ENCODE measurements at regions not wholly inside any gene's neighbourhood (a gene's known extent, or its start where the extent isn't known, plus 50 kb on each side); places are given as distances from the start of the nearest gene placed in this dataset.

DNA sequence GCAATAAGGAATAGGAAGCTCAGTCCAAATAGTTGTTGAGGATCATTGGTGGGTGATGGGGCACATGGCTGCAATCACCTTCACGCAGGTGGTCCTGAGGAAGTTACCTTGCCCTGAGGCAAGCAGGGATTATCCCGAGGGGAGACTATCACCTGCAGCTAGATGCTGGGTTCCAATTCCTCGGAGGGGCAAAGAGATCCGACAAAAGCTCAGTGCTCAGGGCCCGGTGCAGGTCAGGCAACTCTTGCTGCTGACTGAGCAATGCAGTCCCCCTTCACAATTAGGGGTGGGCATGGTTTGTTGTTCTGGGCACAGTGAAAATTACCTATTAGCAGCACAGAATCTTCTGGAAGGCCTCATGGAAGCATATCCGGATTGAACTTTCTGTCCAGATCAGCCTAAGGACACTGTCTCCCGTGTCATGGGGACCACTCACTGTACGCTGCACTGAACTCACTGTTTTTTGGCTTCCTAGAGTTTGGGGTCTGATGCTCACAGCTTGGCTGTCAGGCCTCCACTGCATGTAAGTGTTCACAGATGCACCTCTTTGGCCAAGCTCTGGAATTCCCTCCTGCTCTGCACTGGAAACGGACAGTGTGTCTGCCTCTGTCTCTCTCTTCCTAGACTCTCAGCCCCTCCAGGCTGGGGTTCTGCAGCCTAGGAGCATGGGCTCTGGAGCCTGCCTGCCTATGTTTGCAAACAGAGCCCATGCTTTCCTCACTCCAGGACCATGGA, 372.7 kb downstream of the ZNF536 start:
- DNase-seq (ENCODE audit: low read depth): no peak

GRCh38 chr19:30743702-30744101, 371.5 kb downstream of the ZNF536 start:
- DNase-seq (ENCODE audit: low read depth): no peak

- no peak for DNase-seq (ENCODE audit: low read depth)
Measured at GRCh38 chr19:30743011-30743410, 370.8 kb downstream of the ZNF536 start.

- DNase-seq (ENCODE audit: low read depth): no peak
Measured at GRCh38 chr19:30742406-30742938, 370.3 kb downstream of the ZNF536 start.

DNA sequence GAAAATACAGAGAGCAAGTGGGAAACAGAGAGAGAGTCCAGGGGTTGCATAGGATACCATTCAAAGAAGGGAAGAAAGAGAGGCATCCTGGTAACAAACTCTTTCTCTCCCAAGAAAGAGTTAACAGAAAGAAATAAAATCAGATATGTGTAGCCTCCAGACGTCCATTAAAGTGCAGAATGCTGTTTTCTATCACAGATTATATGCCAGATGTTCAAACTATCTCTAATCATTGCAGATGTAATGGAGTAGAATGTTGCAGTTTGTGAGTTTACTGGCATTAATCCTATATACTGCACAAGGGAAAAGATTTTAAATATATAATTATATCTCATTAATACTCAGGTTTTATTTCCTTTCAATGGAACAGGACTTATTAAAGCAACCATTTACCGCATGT, 369.4 kb downstream of the ZNF536 start:
- DNase-seq (ENCODE audit: low read depth): no peak

- no peak for DNase-seq (ENCODE audit: low read depth)
Measured at GRCh38 chr19:30739394-30739793, 367.2 kb downstream of the ZNF536 start.

- DNase-seq (ENCODE audit: low read depth): no peak
Measured at GRCh38 chr19:30738047-30738446, 365.9 kb downstream of the ZNF536 start.

DNA sequence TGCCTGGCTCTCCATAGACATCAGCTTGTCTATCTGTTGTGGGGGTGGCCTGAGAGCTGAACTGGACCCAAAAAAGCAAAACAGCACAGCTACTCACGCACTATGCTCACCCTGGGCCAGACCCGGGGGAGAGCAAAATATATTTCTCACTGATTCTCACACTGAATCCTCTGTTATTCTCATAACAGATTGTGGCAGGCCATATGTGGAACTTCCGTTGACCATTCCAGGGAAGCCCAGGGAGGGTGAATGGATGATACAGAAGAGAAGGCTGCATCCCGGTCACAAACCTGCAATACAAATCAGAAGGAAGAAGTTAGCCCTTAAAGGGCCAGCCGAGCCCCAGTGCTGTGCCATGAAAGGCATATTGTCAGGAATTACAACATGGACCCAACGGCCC, 362.5 kb downstream of the ZNF536 start:
- DNase-seq (ENCODE audit: low read depth): no peak

- DNase-seq (ENCODE audit: low read depth): no peak
Measured at GRCh38 chr19:30733826-30734550, 361.8 kb downstream of the ZNF536 start.

- DNase-seq (ENCODE audit: low read depth): no peak
Measured at GRCh38 chr19:30731591-30731990, 359.4 kb downstream of the ZNF536 start.

DNA sequence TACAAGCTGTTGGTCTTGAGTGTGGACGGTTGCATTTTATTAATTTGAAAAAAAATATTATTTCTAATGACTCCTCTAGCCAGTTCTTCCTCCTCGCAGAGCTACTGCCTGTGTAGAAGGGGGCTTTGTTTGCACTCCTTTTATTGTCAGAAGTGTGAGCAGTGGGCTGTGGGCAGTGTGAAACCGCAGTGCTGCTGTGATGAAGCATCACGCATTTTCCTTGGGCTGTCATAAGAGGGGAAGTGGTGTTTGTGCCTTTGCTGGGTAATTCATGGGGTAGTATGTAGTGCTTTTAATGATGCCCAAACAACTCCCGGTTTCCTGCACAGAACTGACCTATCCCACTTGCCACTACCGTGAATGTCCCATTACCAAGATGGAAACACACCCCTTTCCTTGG, 357.3 kb downstream of the ZNF536 start:
- DNase-seq (ENCODE audit: low read depth): no peak

DNA sequence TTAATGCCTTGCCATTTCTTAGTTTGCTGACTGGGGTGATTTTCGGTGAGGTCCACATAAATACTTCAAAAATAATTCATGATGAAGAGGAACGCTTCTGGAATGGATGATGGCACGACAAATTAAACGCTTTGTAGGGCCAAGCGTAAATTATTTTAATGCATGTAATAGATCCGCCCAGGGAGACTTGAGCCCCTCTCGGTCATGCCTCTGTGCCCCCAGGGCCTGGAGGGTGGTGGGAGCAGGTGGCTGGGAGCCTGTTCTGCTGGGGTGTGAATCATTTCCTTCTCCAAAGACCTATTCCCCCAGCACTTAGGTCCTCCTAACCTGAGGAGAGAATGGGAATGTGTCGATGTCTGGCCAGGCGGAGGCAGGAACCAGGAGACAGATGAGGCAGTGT, 350.6 kb downstream of the ZNF536 start:
- DNase-seq (ENCODE audit: low read depth): no peak

DNA sequence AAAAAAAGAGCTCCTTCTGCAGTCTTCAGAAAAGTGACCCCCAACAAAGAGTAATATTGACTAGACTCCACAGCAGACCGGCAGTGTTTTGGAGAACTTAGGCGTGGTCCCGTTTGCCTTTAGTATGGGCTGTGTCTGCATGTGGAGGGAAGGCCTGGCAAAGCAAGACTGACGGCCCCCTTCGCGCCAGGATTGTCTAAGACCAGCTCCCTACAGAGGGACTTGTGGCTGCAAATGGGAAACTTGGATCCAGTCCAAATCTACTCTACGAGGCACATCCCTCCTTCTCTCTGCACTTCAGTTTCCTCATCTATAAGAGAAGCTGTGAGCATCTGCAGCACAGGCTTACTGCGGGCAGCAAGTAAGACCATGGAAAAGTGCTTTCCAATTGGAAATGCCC, 350.0 kb downstream of the ZNF536 start:
- DNase-seq (ENCODE audit: low read depth): no peak

GRCh38 chr19:30719999-30720345, 347.8 kb downstream of the ZNF536 start:
- peak; percentile 9 for DNase-seq (ENCODE audit: low read depth)

GRCh38 chr19:30719189-30719998, 347.2 kb downstream of the ZNF536 start:
- DNase-seq (ENCODE audit: low read depth): peak; percentile 39

DNA sequence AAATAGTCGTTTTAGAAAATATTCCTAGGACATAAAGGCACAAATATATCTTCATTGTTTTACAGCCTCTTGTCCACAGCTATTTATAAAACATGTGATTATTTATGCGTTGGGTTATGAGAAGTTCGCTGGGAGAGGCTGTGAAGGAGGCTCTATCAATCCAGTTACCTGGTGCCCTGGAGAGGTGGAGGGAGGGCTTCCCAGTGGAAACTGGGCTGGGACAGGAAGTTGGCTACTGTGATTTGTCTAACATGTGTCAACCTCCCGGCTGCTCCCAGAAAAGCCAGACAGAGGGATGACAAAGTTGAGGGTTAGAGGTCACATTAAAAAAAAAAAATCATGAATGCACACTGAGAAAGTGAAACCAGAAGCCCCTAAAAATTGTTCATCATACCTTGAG, 346.5 kb downstream of the ZNF536 start:
- DNase-seq (ENCODE audit: low read depth): peak; percentile 15

DNA sequence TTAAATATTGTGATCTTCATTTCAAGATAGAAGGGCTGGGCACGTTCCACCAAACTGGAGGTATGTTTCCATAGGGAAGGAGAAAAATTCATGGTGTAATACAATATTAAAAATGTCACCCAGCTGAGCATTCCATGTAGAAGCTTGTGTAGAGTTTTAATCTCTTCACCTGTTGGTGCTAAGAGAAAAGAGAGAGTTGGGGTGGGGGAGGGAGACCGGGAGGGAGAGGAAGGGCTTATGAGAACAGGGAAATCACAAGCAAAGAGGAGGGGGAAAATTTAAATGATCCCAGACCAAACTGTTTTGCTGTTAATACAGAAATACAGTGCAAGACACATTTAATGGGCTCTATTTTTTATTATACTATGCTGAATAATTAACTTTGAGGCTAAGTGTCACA, 345.8 kb downstream of the ZNF536 start:
- no peak for DNase-seq (ENCODE audit: low read depth)

DNA sequence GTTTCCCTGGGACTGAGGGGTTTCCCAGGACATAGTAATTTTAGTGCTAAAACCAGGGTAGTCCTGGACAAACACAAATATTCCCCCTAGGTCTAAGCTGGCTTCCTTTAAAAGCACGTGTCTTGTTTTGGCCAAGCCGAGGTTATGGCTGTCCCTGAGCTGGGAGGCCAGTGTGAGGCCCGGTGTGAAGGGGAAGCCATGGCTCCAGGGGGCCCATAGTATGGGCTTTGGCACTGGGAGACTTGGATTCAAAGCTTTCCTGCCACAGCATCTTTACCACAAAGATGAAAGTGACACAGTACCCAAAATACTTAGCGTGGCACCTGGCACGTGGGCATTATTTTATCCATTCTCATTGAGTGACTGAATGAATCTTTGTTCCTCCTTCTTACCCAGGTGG, 345.2 kb downstream of the ZNF536 start:
- no peak for DNase-seq (ENCODE audit: low read depth)

DNA sequence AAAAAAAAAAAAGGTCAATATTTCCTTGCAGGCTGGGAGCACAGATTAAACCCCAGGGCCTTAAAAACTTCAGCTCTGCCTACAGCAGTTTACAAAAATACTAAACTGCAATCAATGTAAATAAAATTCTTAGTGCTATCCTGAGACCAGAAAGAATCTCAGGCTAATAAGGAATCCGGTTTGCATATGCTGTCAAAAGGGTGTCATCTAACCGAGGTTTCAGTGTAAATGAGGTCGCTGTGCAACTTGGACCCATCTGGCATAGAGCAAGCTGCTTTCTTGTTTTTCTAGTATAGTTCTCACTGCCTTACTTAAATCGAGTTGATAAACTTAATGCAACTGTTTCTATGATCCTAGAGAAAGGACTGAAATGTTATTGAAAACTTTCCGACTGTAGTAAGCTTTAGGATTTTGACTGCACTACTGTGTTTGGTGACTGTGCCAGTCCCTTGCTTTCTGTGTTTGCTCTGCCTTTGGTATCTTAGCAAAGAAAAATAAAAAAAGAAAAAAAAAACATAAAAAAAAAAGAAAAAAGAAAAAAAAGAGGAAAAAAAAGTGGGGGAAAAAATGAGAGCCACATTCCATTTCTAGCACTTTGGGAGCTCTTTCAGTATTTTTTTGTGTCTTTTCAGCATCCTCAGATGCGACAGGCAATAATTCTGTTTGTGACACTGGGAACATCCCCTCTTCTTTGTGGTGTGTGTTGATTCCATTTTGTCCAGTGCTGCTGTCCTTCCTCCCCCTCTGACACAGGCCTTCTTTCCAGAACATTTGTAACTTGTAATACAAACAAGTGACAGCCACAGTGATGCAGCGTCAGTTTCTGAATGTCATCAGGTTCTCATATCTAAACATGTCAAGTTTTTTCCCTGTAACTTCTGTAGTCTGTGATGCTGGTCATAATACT, 340.5 kb downstream of the ZNF536 start:
- DNase-seq (ENCODE audit: low read depth): no peak

DNA sequence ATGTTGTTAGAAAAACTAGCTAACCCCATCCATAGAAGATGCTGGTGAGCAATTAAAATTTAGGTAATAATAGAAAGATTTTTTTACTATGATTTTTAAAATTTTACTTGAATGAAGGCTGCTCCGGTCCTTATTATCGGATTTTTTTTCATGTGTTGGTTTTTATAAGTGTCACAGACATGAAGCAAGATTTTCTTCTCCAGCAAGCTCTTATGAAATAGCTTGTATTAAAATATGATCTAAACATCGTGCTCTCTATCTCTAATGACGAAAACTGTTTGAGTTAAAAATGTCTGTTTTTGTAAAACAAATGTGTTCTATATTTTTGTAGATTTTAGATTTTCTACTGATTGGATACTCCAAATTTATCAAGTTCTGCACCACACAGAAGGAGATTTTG, 339.6 kb downstream of the ZNF536 start:
- no peak for DNase-seq (ENCODE audit: low read depth)

DNA sequence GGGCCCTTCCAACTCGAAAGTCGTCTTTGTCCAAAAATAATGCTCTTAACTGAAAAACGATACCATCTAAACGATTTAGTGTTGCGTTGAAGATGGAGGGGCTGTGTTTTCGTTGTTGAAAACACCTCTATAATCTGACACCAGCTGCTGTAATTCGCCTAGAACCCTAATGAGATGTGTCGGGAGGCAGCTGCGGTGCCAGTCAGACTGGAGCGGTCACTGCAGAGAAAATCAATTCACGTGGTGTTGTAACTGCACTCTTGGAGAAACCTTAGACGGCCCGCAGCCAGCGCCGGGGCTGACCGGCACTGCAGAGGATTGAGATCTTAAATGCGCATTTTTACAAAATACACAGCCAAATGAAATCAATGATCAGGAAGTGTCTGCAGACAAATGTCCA, 339.1 kb downstream of the ZNF536 start:
- no peak for DNase-seq (ENCODE audit: low read depth)

Data from M059J (cell line).